ENCODE measurements at regions not wholly inside any gene's neighbourhood (a gene's known extent, or its start where the extent isn't known, plus 50 kb on each side); places are given as distances from the start of the nearest gene placed in this dataset.

DNA sequence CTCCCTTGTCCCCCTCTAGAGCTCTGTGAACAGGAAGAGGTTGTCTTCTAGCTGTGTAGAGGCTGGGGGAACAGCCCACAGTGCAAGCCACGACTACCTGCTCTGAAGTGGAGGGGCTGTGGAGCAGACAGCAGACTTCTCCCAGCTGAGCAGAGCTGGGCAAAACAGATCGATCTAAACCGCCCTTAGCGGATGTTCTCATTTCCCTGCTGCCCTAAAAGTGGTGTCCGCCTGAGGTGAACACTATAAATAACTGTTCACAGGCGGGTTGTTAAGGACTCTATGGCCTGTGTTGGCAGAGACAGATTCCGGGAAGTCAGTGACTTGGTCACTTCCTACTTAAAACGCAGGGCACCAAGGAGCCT, 203.2 kb downstream of the RHOU start:
- no peak for DNase-seq (ENCODE audit: low read depth)
- TF ChIP-seq, protein P1, sequence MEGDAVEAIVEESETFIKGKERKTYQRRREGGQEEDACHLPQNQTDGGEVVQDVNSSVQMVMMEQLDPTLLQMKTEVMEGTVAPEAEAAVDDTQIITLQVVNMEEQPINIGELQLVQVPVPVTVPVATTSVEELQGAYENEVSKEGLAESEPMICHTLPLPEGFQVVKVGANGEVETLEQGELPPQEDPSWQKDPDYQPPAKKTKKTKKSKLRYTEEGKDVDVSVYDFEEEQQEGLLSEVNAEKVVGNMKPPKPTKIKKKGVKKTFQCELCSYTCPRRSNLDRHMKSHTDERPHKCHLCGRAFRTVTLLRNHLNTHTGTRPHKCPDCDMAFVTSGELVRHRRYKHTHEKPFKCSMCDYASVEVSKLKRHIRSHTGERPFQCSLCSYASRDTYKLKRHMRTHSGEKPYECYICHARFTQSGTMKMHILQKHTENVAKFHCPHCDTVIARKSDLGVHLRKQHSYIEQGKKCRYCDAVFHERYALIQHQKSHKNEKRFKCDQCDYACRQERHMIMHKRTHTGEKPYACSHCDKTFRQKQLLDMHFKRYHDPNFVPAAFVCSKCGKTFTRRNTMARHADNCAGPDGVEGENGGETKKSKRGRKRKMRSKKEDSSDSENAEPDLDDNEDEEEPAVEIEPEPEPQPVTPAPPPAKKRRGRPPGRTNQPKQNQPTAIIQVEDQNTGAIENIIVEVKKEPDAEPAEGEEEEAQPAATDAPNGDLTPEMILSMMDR (IDR thresholded peaks at IDR 0.05; ENCODE audit: insufficient read depth, low read depth, low read length), result no peak
- H3K4me3 ChIP-seq (ENCODE audit: low read depth, low read length), result no peak overlapping the region

DNA sequence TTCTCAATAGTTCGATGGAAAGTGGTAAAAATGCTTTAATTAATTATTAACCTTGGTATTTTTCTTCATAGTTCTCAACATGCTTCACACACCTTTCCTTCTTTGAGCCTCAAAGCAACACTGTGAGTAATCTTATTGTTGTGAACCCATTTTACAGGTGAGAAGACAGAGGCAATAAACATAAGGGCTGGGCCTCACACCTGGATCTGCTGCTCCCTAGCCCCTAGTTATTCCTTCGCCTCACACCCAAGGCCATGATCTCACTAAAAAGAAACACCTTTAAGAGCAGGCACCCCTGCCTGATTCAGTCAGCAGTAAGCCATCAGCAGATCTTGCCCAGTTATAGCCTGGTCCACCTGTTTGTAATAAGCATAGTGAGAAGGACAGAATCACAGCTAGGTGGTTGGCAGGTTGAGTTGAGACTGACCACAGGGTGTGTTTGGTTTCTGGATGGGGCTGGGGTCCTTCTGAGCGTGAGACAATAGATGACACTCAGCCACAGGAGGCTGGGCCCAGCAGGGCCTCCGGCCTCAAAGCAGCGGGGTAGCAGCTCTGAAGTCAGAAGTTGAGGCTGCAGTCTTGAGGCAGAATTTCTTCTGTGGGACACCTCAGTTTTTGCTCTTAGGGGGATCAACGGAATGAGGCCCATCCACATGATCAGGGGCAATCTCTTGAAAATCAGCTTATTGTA, 203.9 kb downstream of the RHOU start:
- no peak for DNase-seq (ENCODE audit: low read depth)
- TF ChIP-seq, protein P1 (IDR thresholded peaks at IDR 0.05; ENCODE audit: insufficient read depth, low read depth, low read length), result no peak
- H3K4me3 ChIP-seq (ENCODE audit: low read depth, low read length), result no peak overlapping the region

DNA sequence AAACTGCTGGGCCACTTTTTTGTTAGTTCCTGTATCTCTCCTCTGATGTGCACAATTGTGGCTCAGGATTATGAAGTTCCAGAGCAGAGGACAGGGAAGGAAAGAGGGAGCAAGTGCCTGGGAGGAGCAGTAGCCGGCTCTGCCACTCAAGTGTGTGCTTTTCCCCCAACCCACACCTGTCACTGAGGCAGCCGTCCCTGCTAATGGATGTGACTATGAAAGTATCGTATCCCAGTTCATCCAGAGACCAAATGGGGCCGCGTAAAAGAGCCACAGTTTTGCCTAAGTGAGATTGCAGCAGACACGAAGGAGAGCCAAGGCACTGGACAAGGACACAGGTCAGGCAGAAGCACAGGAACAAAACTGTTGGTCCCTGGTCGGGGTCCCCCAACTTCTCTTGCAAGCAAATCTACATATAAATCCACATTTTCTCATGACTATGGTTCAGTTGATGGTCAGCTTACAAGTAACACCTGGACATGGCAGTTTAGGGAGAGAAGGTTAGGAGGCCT, 204.7 kb downstream of the RHOU start:
- no peak for DNase-seq (ENCODE audit: low read depth)
- TF ChIP-seq, protein P1 (IDR thresholded peaks at IDR 0.05; ENCODE audit: insufficient read depth, low read depth, low read length), result no peak
- H3K4me3 ChIP-seq (ENCODE audit: low read depth, low read length), result no peak overlapping the region

DNA sequence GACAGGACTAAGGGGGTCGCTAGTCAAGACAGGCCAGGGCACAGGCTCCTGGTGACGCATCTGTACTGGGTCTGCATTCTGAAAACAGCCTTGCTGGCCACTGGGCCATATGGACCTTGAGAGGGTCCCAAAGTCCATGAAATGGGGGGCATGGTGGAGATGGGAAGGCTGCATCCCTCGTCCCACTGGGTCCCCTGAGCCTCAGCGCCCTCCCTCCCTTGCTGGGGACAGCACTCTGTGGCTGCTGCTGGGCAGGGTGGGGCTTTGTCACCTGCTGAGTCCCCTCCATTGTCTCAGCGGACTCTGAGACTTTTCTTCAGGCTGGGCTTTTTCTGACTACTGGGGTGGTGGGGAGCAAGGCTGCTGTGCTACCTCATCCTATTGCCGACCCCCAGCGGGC, 205.2 kb downstream of the RHOU start:
- TF ChIP-seq, protein P1 (IDR thresholded peaks at IDR 0.05; ENCODE audit: insufficient read depth, low read depth, low read length), result no peak
- DNase-seq (ENCODE audit: low read depth), result no peak
- no peak overlapping the region for H3K4me3 ChIP-seq (ENCODE audit: low read depth, low read length)

DNA sequence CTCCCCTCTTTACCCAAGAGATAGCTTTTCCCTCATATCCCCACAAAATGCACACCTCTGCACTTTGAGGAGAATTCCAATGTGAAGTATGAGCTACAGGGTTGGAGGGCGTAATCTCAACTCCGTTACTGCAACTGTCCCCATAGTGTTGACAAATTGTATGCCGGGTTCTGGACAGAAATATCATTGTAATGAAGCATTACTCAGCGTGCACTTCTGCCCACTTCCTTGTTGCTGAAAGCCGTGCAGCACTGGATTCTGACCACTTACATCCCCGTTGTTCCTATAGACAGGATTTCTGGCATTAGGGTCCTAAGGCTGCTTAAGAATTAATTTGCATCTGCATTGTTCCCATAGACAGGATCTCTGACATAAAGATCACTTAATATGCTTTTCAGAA, 205.6 kb downstream of the RHOU start:
- no peak for DNase-seq (ENCODE audit: low read depth)
- H3K4me3 ChIP-seq (ENCODE audit: low read depth, low read length), result no peak overlapping the region
- TF ChIP-seq, protein P1 (IDR thresholded peaks at IDR 0.05; ENCODE audit: insufficient read depth, low read depth, low read length), result no peak

DNA sequence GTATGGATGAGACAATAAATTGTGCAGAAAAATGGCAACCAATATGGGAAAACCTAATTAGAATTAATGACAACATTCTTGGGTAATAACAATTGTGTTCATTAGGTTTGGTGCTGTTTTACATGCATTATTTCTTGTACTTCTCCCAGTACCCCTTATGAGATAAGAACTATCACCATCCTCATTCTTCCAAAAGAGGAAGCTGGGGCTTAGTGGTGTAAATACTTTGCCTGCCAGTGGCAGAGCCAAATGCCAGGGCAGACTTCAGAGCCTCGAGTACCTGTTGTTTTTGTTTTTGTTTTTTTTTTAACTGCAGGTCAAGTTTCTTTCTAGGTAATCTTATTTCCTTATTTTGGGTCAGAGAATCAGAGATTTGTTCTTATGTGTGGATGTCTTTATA, 206.4 kb downstream of the RHOU start:
- TF ChIP-seq, protein P1 (IDR thresholded peaks at IDR 0.05; ENCODE audit: insufficient read depth, low read depth, low read length), result no peak
- H3K4me3 ChIP-seq (ENCODE audit: low read depth, low read length), result no peak overlapping the region
- no peak for DNase-seq (ENCODE audit: low read depth)

DNA sequence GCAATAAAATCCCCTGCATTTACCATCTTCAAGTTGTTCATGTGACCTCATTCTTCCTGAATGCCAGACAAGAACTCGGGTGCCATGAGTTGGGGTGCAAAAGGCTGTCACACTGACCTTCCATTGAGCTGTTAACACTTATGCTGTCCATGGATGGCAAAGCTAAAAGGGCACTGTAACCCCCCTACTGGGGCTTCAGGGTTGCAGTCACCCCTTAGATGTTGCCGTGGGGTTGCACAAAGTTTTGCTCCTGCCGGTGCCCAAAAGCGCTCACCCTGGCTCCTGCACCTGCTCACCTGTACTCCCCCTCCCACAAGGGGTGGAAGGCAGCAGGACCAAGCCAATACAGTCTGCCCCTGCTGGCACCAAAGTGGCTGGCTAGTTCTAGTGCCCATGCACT, 208.2 kb downstream of the RHOU start:
- no peak for DNase-seq (ENCODE audit: low read depth)
- TF ChIP-seq, protein P1 (IDR thresholded peaks at IDR 0.05; ENCODE audit: insufficient read depth, low read depth, low read length), result no peak
- H3K4me3 ChIP-seq (ENCODE audit: low read depth, low read length), result no peak overlapping the region
